T-helper 17 cell (primary cell): ENCODE measurements at regions not wholly inside any gene's neighbourhood (a gene's known extent, or its start where the extent isn't known, plus 50 kb on each side); places are given as distances from the start of the nearest gene placed in this dataset.

Experiments used
- ATAC-seq: fragments of 150-1000 bp; cut with Tn5 transposase; 2 replicates; pipeline ENCODE4 v1.10.0; 2021; ENCODE audit warnings: mild to moderate bottlenecking, moderate library complexity
- DNase-seq, 3 donors: peaks; one replicate each; pipeline versions ENCODE4 v3.0.0 to v3.0.0-alpha.2; 2020 to 2021
- H3K9me3 ChIP-seq: one replicate; pipeline ENCODE4 v1.7.0; 2013; ENCODE audit warnings: low read length, mild to moderate bottlenecking; ENCODE audit not compliant: control insufficient read depth, poor library complexity, severe bottlenecking
- H3K27ac Mint-ChIP-seq: one replicate; pipeline ENCODE4 v1.8.0; 2022; ENCODE audit warnings: mild to moderate bottlenecking, moderate library complexity, mixed read lengths
- H3K27me3 Mint-ChIP-seq: one replicate; pipeline ENCODE4 v1.8.0; 2022; ENCODE audit warnings: mixed read lengths
- H3K36me3 Mint-ChIP-seq: one replicate; pipeline ENCODE4 v1.8.0; 2022; ENCODE audit warnings: low read depth, mixed read lengths
- H3K4me1 Mint-ChIP-seq: one replicate; pipeline ENCODE4 v1.8.0; 2022; ENCODE audit warnings: mild to moderate bottlenecking, mixed read lengths
- H3K4me3 Mint-ChIP-seq: one replicate; pipeline ENCODE4 v1.8.0; 2022; ENCODE audit warnings: mild to moderate bottlenecking, moderate library complexity, mixed read lengths

DNA sequence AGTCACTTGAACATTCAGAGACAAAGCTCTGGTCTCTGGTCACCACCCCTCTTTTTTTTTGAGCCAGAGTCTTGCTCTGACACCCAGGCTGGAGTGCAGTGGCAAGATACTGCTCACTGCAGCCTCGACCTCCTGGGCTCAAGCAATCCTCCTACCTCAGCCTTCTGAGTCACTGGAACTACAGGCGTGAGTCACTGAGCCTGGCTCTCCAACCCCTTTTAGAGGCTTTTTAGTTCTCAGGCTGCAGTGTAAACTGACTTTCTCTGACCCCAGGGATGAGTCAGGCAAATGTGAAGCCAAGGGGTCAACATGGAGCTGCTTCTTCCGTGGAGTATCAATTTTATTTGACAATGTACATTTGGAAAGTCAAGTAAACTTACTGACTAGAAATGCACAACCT is 229.2 kb downstream of the PTTG2 start:
- no peaks in the 10 kb centered on the region for H3K9me3 ChIP-seq
- no peak overlapping the region for H3K4me3 Mint-ChIP-seq
- DNase-seq, result no peak
- peaks cover 16% of the 10 kb centered on the region for H3K27me3 Mint-ChIP-seq
- H3K36me3 Mint-ChIP-seq, result no peaks in the 10 kb centered on the region
- H3K4me1 Mint-ChIP-seq, result peaks cover 2% of the 10 kb centered on the region
- ATAC-seq, result no peak
- no peak overlapping the region for H3K27ac Mint-ChIP-seq

DNA sequence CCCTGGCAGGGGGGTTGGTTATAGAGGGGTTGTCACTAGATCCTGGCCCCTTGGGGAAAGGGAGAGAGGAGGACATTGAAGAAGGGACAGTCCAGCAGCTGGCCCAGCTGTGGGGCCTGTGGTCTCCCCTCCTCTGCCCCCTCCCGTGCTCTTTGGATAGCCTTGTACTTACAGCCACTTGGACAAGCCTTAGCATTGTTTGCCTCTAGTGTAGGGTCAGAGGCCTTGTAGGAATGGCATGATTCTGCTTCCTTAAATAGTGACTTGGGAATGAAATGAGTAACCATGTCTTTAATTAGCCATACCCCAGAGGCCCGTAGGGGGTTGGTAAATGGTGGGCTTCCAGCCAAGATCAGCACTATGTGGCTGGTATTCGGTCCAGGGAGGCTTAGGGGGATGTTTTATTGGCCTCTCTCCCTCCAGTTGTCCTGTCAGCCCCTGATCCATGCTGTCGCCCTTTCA is 230.6 kb downstream of the PTTG2 start:
- no peak overlapping the region for H3K27ac Mint-ChIP-seq
- H3K9me3 ChIP-seq, result no peaks in the 10 kb centered on the region
- H3K27me3 Mint-ChIP-seq, result peaks cover 20% of the 10 kb centered on the region
- peaks cover 2% of the 10 kb centered on the region for H3K4me1 Mint-ChIP-seq
- no peak for DNase-seq
- ATAC-seq, result no peak
- no peak overlapping the region for H3K4me3 Mint-ChIP-seq
- H3K36me3 Mint-ChIP-seq, result no peaks in the 10 kb centered on the region

GRCh38 chr4:38192516-38192915 is 232.3 kb downstream of the PTTG2 start:
- H3K27ac Mint-ChIP-seq, result no peak overlapping the region
- peaks cover 3% of the 10 kb centered on the region for H3K36me3 Mint-ChIP-seq
- H3K27me3 Mint-ChIP-seq, result peaks cover 20% of the 10 kb centered on the region
- H3K4me3 Mint-ChIP-seq, result no peak overlapping the region
- no peak for DNase-seq
- peaks cover 2% of the 10 kb centered on the region for H3K4me1 Mint-ChIP-seq
- no peaks in the 10 kb centered on the region for H3K9me3 ChIP-seq
- ATAC-seq, result no peak

DNA sequence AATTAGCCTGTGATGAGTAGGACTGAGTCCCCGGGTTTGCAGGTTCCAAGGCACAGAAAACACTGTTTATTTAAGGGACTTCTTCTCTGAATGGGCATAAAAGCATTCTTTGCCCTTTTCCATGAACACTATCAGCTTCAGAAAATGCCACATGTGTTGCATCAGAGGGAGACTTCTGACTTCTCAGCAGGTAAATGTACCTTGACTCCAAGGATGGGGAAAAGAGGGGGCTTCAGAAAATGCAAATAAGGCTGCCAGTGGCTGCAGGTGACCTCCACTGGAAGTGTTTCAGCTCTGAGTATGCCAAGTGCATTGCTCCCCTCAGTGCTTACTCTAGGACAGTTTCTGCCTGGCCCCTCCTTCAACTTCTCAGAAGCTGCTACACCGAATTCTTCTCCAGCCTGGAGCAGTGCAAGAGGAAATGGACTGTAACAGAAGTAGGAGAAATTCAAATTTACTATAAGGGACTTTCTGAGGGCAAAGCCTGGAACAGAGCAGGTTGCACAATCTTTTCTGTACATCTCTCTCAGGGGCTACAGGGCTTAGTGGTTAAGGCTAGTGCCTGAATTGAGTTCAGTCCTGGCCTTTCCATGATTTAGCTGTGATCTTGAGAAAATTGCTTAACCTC is 233.2 kb downstream of the PTTG2 start:
- peaks cover 2% of the 10 kb centered on the region for H3K4me1 Mint-ChIP-seq
- no peak for DNase-seq
- H3K4me3 Mint-ChIP-seq, result no peak overlapping the region
- H3K27ac Mint-ChIP-seq, result no peak overlapping the region
- peaks cover 20% of the 10 kb centered on the region for H3K27me3 Mint-ChIP-seq
- ATAC-seq, result no peak
- no peaks in the 10 kb centered on the region for H3K9me3 ChIP-seq
- peaks cover 3% of the 10 kb centered on the region for H3K36me3 Mint-ChIP-seq

- Mint-ChIP-seq H3K27me3 (peaks cover 20% of the 10 kb centered on the region), H3K36me3 (peaks cover 3% of the 10 kb centered on the region), H3K4me3 (no peak overlapping the region), H3K4me1 (peaks cover 2% of the 10 kb centered on the region), H3K27ac (no peak overlapping the region)
- ATAC-seq (no peak), DNase-seq (no peak)
- no peaks in the 10 kb centered on the region for H3K9me3 ChIP-seq
Measured at GRCh38 chr4:38194047-38194602, 233.9 kb downstream of the PTTG2 start.

GRCh38 chr4:38195486-38195885 is 235.3 kb downstream of the PTTG2 start:
- peaks cover 17% of the 10 kb centered on the region for H3K27me3 Mint-ChIP-seq
- peaks cover 2% of the 10 kb centered on the region for H3K4me1 Mint-ChIP-seq
- H3K36me3 Mint-ChIP-seq, result peaks cover 3% of the 10 kb centered on the region
- H3K27ac Mint-ChIP-seq, result no peak overlapping the region
- ATAC-seq (no peak), DNase-seq (no peak)
- H3K9me3 ChIP-seq, result no peaks in the 10 kb centered on the region
- no peak overlapping the region for H3K4me3 Mint-ChIP-seq

DNA sequence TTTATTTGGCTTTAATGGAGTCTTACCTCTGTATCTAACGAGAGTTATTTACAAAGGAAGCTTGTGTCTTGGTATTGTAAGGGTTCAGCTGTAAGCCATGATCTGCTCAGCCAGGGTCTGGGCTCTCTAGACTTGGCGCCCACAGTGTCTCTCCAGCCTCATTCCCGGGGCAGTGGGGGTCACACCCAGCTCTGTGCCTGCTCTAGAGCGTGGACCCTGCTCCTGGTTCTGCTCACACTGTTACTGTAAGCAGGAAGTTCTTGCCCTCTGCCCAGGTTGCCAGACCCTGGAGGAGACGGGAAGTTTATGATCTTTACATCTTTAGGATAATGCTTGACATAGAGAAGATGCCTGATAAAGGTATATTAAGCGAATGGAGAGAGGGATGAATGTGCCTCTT is 235.7 kb downstream of the PTTG2 start:
- Mint-ChIP-seq H3K27ac (no peak overlapping the region), H3K4me1 (peaks cover 2% of the 10 kb centered on the region), H3K27me3 (peaks cover 15% of the 10 kb centered on the region), H3K4me3 (no peak overlapping the region), H3K36me3 (peaks cover 3% of the 10 kb centered on the region)
- H3K9me3 ChIP-seq, result no peaks in the 10 kb centered on the region
- no peak for ATAC-seq
- no peak for DNase-seq

- DNase-seq (no peak), ATAC-seq (no peak)
- H3K27me3 Mint-ChIP-seq, result no peaks in the 10 kb centered on the region
Measured at GRCh38 chr4:38202242-38202641, 242.0 kb downstream of the PTTG2 start.

GRCh38 chr4:38203609-38204008 is 243.4 kb downstream of the PTTG2 start:
- ATAC-seq, result no peak
- H3K9me3 ChIP-seq, result no peaks in the 10 kb centered on the region
- H3K4me1 Mint-ChIP-seq, result no peaks in the 10 kb centered on the region
- DNase-seq, result no peak
- H3K36me3 Mint-ChIP-seq, result no peaks in the 10 kb centered on the region
- H3K4me3 Mint-ChIP-seq, result no peak overlapping the region
- no peaks in the 10 kb centered on the region for H3K27me3 Mint-ChIP-seq
- H3K27ac Mint-ChIP-seq, result no peak overlapping the region

More at GRCh38 chr4:38202242-38202641, 242.0 kb downstream of the PTTG2 start:
- H3K4me3 Mint-ChIP-seq, result no peak overlapping the region
- no peaks in the 10 kb centered on the region for H3K4me1 Mint-ChIP-seq
- no peaks in the 10 kb centered on the region for H3K9me3 ChIP-seq
- no peak overlapping the region for H3K27ac Mint-ChIP-seq
- H3K36me3 Mint-ChIP-seq, result no peaks in the 10 kb centered on the region

- no peaks in the 10 kb centered on the region for H3K4me1 Mint-ChIP-seq
- DNase-seq, result no peak
- ATAC-seq, result no peak
- no peak overlapping the region for H3K27ac Mint-ChIP-seq
- H3K27me3 Mint-ChIP-seq, result no peaks in the 10 kb centered on the region
- no peak overlapping the region for H3K4me3 Mint-ChIP-seq
- H3K9me3 ChIP-seq, result no peaks in the 10 kb centered on the region
- H3K36me3 Mint-ChIP-seq, result no peaks in the 10 kb centered on the region
Measured at GRCh38 chr4:38204339-38205035, 244.3 kb downstream of the PTTG2 start.

DNA sequence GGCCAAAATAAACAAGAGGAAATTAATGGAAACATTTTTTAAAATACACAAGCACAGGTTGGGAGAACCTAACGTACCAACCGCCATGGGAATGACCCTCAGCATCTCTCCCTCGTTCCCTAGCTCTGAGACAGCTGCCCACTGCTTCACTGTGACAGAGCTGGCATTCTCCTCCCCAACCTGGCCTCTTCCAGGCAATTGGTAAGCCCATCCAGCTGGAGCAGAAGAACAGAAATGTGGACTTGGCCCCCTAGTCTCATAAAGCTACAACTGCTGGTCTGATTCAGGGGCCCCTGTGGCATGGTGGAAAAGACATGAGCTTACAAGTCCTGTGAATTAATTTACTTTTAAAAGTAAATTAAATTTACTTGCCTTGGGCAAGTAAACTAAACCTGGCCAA is 245.1 kb downstream of the PTTG2 start:
- no peak overlapping the region for H3K4me3 Mint-ChIP-seq
- no peaks in the 10 kb centered on the region for H3K9me3 ChIP-seq
- no peak overlapping the region for H3K27ac Mint-ChIP-seq
- ATAC-seq (no peak), DNase-seq (no peak)
- no peaks in the 10 kb centered on the region for H3K4me1 Mint-ChIP-seq
- peaks cover 3% of the 10 kb centered on the region for H3K27me3 Mint-ChIP-seq
- no peaks in the 10 kb centered on the region for H3K36me3 Mint-ChIP-seq

DNA sequence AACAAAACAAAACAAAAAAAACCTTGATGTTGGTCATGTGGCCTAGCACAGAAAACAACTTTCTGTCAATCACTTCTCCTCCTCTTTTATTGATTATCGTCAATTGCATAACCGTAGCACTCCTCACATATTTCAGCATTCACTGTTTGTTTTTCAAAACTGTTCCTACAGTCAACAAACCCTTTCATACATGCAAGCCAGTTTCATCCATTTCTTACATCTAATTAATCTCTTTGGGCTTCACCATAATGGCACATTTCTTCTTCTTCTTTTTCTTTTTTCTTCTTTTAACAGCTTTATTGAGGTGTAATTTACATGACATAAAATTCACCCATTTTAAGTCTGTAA is 246.9 kb downstream of the PTTG2 start:
- H3K27me3 Mint-ChIP-seq, result peaks cover 10% of the 10 kb centered on the region
- DNase-seq, result no peak
- no peak overlapping the region for H3K27ac Mint-ChIP-seq
- no peak for ATAC-seq
- H3K36me3 Mint-ChIP-seq, result no peaks in the 10 kb centered on the region
- H3K4me1 Mint-ChIP-seq, result peaks cover 2% of the 10 kb centered on the region
- no peaks in the 10 kb centered on the region for H3K9me3 ChIP-seq
- H3K4me3 Mint-ChIP-seq, result no peak overlapping the region

- DNase-seq (no peak), ATAC-seq (no peak)
- H3K9me3 ChIP-seq, result no peaks in the 10 kb centered on the region
- Mint-ChIP-seq H3K4me1 (peaks cover 2% of the 10 kb centered on the region), H3K27me3 (peaks cover 10% of the 10 kb centered on the region), H3K36me3 (no peaks in the 10 kb centered on the region), H3K4me3 (no peak overlapping the region), H3K27ac (no peak overlapping the region)
Measured at GRCh38 chr4:38209654-38210053, 249.5 kb downstream of the PTTG2 start.
